HG03457 (cell line): ENCODE measurements at regions not wholly inside any gene's neighbourhood (a gene's known extent, or its start where the extent isn't known, plus 50 kb on each side); places are given as distances from the start of the nearest gene placed in this dataset.

ENCODE experiments used
- ATAC-seq: cut with Tn5 transposase; IDR thresholded peaks from one replicate; pipeline ENCODE4 v1.9.1; 2021; ENCODE audit warnings: moderate number of reproducible peaks; ENCODE audit not compliant: unreplicated experiment

DNA sequence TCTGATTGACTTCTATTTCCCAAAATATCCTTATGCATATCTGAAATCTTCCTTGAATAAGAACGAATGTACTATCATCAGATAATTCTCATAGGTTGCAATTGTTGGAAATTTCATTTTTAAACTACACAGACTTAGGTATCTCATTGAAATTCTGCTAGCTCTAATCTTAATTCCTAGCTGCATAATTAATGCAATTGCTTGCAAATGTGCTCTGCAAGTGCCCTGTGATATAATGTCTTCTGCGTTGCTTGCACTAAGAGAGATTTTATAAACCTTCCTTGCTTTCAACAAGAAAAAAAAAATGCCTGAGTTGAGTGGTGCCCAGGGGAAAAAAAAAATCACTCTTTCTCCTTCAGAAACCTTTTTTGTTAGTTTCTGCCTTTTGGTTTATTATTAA is 354.9 kb downstream of the TFAP2A start:
- no peak for ATAC-seq

GRCh38 chr6:10054672-10055071 is 360.2 kb downstream of the TFAP2A start:
- no peak for ATAC-seq

DNA sequence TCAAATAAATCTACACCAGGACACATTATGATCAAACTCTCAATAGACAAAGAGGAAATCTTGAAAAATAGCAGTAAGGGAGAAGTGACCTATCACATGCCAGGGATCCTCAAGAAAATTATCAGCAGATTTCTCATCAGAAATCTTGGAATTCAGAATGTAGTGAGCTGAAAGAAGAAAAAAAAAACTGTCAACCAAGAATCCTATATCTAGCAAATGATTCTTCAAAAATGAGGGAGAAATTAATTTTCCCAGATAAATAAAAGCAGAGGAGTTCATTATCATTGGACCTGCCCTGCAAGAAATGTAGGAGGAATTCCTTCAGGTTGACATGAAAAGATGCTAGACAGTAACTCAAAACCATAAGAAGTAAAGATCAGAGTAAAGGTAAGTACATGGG is 363.6 kb downstream of the TFAP2A start:
- no peak for ATAC-seq

DNA sequence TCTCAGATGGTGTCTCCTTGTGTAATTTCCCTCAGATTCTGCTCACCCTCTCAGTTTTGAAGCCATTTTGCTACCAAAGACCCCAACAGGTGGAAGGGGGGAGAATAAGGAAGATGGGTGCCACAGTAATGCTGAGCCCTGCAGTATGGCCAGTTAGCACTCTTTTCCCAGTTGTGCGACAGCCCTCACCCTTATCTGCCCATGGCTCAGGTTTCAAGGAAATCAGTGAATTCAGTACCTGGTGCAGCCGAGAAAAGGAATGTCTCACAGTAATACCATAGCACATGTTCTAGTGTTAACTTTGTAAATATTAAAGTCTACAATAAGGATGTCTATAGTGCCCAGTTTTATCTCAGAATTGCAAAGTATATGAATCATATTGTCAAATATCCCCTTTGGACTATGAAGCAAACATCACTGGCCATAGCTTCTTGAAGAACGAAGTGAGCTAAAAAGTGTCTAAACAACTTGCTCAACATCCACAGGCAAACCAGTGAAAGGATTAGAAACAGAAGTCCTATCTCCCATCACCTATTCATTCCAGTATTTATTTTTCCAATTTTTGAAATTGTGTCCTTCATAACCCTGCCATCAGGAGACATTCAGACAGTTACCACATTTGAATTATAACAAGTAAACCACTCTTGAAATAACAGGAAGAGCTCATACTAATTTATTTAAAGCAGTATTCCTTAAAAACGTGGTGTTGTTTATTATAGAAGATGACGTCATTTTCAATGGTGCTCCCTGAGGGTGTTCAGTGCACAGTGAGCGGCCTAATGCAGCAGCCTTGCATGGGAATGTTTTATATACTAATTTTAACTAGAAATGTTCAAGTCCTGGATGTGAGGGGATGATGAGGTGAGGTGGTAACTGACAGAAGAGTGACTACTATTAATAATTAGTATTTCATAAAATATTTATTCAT is 366.2 kb downstream of the TFAP2A start:
- ATAC-seq = no peak

DNA sequence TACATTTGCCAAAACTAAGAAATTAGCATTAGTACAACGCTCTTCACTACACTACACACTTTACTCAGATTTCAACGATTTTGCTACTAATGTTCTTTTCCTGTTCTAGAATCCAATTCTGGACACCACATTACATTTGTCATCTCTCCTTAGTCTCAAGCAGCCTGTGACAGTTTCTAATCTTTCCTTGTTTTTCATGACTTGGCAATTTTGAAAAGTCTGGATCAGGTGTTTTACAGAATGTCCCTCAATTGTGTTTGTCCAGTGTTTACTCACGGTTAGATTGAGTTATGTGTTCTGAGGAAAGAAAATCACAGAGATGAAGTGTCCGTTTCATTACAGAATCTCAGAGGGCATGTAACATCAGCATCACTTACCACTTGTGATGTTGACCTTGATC is 372.6 kb downstream of the TFAP2A start:
- no peak for ATAC-seq

DNA sequence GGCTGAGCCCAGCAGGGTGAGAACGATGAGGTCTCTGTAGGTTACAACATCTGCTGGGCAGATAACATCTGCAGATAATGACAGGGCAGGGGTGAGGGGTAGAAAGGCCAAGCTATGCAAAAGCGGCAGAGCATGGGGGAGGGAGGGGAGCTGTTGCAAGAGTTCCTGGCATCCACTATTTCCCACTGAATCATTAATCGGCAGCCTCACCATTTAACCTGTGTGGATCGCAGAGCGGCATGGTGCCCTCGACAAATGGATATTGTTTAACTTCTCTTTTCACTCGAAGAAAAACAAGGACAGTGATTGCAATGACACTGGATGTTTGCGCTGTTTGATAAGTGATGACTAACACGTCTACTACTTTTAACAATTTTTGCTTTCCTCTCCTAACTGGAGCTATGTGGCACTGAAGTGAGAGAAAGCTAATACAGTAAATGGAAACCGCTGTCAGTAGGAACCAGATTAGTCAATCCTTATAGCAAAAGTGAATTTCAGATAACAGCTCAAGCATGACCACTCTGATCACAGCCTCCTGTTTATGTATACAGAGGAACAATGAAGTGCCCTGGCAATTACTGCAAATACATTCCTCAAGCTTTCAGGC is 381.5 kb downstream of the TFAP2A start:
- ATAC-seq = no peak

DNA sequence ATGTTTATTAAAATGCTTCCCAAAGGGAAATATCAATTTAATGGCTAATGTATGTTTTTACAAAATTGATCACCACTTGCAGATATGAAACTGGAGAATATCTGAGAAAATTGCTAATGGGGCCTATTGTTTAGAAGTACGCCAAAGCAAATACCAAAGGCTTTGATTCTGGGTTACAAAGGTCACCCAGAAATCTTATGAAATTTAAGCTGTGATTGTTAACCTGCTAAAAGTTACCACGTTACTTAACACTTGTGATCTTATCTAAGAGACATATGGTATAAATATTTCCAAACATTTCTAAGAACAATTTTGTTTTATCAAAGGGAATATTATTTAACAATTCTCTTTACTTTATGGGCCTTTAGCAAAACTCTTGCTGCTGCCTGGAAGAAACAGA is 383.3 kb downstream of the TFAP2A start:
- ATAC-seq = no peak

DNA sequence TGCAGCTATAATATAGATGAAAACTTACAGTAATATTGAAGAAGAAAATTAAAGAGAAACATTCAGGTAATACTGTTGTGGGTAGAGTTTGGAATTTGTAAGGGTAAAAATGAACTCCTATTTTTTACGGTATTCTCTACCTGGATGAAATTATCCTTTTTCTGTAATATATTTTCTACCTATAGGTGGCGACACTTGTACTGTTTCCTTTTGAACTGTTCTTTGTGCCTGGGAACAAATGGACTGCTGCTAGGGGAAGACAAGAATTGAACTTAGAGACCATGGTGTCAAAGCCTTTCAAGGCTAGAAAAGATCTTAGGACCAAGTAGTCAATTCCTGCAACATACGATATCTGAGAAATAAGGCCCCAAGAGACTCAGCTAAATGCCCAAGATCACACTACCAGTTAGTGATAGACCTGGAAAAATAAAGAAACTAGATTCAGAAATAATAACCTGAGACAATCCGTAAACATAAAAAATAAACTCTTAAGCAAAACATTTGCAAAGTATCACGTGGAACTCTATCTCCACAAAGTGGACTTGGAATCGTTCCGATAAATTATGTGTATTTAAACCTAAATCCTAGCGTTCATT is 383.8 kb downstream of the TFAP2A start:
- ATAC-seq = no peak

- no peak for ATAC-seq
Observed at GRCh38 chr6:10028222-10028621, 386.7 kb downstream of the TFAP2A start.

GRCh38 chr6:10019851-10020250 is 395.0 kb downstream of the TFAP2A start:
- ATAC-seq = no peak

DNA sequence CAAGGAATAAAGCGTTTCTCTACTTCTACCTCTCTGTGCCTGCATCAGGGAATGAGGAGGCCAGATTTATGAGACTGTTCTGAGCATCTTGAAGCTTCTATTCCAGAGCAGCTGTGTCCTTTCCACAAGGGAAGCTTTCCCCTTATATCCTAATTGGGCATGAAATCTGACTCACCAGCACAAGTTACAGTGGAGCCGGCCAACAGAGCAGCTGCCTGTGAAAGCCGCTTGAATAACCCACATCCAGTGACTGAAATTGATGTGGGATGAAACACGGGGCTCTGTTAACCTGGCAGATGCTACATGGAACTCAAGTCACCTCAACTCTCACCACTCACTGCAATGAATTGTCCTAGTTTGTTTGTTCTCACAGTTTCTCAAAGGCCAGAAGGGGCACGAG is 400.3 kb downstream of the TFAP2A start:
- ATAC-seq = no peak

DNA sequence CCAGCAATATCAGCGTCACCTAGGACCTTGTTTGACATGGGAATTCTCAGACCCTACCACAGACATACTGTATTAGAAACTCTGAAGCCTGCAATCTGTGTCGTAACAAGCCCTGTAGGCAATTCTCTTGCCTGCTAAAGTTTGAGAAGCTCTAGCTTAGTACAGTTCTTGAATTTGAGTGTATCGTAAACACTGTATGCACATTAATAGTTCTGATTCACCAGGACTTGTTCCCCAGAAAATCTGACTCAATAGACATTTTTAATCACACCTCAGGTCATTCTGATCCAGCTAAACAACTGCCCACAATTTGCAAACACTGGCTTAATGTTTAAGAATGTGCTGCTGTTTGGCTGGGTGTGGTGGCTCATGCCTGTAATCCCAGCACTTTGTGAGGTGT is 414.3 kb downstream of the TFAP2A start:
- no peak for ATAC-seq

GRCh38 chr6:9999796-10000195 is 415.1 kb downstream of the TFAP2A start:
- no peak for ATAC-seq

- no peak for ATAC-seq
Observed at GRCh38 chr6:9986273-9986672, 428.6 kb downstream of the TFAP2A start.

DNA sequence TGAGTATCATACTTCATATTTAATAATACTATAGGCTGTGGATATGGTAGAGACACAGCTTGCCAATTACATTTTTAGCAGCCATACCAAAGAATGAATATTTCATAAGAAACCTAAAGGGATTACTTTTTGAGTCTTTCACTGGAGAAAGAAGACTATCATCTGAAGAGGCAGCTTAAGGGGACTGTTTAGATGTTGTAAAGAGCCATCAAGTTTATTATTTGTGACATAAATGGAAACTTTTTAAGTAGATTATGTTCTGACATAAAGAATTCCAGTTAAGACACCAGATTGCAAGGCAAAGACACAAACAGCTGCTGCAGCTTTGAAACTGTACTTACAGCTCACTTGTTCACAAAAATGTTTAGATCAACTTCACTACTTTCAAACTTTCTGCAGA is 429.4 kb downstream of the TFAP2A start:
- ATAC-seq = no peak

- no peak for ATAC-seq
Observed at GRCh38 chr6:9984607-9985006, 430.3 kb downstream of the TFAP2A start.

- ATAC-seq = no peak
Observed at GRCh38 chr6:9983168-9983567, 431.7 kb downstream of the TFAP2A start.

GRCh38 chr6:9982215-9982614 is 432.7 kb downstream of the TFAP2A start:
- ATAC-seq = no peak

- no peak for ATAC-seq
Observed at GRCh38 chr6:9979996-9980395, 434.9 kb downstream of the TFAP2A start.

GRCh38 chr6:9978480-9978879 is 436.4 kb downstream of the TFAP2A start:
- no peak for ATAC-seq

DNA sequence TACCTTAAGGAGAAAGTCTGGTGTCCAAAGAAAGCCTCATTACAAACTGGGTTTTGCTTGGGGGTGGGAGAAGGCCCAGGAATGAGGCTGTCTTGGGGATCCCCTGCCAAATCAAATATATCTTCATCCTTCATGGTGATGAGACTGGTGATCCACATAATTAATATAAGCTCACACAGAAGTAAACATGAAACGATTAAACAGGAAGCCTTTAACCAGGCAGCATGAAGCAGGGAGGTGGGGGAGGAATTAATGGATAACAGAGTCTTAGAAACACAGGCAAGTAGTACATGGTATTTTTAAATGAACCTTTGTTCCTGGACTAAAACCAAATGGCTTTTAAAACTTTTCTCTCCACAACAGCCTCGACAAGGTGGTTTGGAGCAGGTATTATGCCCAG is 437.5 kb downstream of the TFAP2A start:
- ATAC-seq = no peak

- ATAC-seq = no peak
Observed at GRCh38 chr6:9961646-9962045, 453.2 kb downstream of the TFAP2A start.
